ELF-1 (cell line): ENCODE measurements at regions not wholly inside any gene's neighbourhood (a gene's known extent, or its start where the extent isn't known, plus 50 kb on each side); places are given as distances from the start of the nearest gene placed in this dataset.
A peak's percentile ranks its signal among the peaks of the same experiment; 100 is the strongest.
"Not testable (repeated sequence)": the region's sequence is repeated elsewhere in the genome, so short reads cannot be mapped to it uniquely, and the experiment has no call there.

Experiments
- DNase-seq: peaks from one replicate; pipeline ENCODE4 v3.0.0-alpha.2; 2016; ENCODE audit warnings: low read depth, low spot score

GRCh38 chr20:54848984-54849538 is 373.7 kb downstream of the DOK5 start:
- no peak for DNase-seq

- DNase-seq: no peak
These were observed 372.9 kb downstream of the DOK5 start for GRCh38 chr20:54848262-54848661.

DNA sequence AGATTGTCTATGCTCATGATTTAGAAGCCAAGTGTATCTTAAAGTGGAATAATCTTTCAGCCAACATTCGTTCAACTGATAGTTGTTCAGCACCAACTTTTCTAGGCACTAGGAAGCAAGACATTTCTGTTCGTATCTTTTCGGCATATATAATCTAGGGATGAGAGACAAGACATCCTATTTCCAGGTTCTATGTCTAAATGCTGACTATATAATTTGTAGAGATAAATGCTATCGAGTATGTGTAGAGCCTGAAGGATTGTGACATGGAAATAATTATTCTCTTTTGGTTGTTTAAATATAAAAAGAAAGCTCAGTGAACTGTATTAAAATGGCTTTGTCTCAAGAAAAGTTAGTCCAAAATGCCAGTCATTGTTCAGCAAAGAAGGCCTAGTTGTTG is 371.6 kb downstream of the DOK5 start:
- DNase-seq: no peak

GRCh38 chr20:54844346-54844745 is 369.0 kb downstream of the DOK5 start:
- no peak for DNase-seq

GRCh38 chr20:54843865-54844264 is 368.5 kb downstream of the DOK5 start:
- DNase-seq: no peak

- DNase-seq: no peak
These were observed 368.0 kb downstream of the DOK5 start for GRCh38 chr20:54843431-54843830.

- DNase-seq: no peak
These were observed 363.8 kb downstream of the DOK5 start for GRCh38 chr20:54839224-54839623.

DNA sequence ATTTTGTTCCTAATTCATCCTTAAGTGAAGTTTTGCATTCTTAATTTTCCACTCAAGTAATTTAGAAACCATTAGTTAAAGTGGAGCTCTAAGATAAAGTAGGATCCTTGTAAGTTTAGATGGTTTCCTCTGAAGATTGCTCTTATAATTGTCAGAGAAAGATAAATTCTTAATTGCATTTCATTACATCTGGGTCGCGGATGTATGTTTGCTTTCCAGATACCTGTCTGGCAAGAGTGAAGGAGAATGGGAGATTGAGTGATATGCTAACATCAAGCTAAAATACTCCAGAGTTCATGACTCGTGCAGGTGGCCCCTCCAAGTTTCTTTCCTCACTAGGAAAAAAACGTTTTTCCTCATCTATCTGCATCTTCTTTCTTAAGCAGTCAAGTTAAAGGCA is 361.8 kb downstream of the DOK5 start:
- DNase-seq: no peak

- DNase-seq: no peak
These were observed 347.0 kb downstream of the DOK5 start for GRCh38 chr20:54822386-54822785.

DNA sequence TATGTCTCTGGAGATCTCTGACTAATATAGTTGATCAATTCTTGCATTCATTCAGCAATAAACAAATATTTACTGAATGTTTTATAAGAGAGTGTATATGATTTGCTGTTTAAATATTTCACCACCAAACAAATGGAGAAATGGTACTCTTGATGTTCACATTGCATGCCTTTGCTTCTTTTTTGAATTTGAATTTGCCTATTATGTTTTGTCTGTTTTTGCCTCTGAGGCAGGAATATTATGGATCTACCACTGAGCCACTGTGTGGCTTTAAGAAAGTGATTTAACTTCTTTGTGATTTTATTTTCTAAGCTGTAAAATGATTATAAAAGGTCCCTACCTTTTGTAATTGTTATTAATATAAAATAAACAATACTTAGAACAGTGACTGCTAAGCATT is 345.0 kb downstream of the DOK5 start:
- no peak for DNase-seq

DNA sequence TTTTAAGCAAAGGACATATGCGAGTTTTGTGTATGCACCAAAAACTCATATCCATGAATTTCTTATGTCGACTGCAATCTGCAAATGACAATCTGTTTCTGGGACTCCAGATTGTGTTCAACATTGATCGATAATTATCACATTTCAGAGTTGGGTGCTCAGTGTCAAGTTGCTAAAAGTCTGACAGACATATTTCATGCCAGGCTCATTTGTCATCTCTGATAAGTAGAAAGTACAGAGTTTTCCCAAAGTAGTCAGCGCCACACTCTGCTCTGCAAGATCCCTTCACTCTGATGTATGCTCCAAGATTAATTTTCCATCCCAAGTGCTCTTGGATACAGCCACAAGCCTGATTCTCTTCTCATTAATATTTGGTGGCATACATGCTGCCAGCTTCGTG is 331.1 kb downstream of the DOK5 start:
- no peak for DNase-seq

- DNase-seq: no peak
These were observed 319.5 kb downstream of the DOK5 start for GRCh38 chr20:54794874-54795273.

- peak; percentile 8 for DNase-seq
These were observed 318.7 kb downstream of the DOK5 start for GRCh38 chr20:54794110-54794509.

GRCh38 chr20:54793291-54793992 is 318.0 kb downstream of the DOK5 start:
- DNase-seq: no peak

DNA sequence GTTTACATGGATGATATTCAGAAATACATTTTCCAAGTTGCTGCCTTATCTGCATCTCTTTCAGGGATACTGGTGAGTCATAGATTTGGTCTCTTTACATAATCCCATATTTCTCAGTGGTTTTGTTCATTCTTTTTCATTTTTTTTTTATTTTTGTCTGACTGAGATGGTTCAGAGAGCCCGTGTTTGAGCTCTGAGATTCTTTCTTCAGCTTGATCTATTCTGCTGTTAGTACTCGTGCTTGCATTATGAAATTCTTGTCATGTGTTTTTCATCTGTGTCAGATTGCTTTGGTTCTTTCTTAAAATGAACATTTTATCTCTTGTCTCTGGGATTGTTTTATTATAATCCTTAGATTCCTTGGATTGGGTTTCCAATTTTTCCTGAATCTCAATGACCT is 317.3 kb downstream of the DOK5 start:
- DNase-seq: no peak

DNA sequence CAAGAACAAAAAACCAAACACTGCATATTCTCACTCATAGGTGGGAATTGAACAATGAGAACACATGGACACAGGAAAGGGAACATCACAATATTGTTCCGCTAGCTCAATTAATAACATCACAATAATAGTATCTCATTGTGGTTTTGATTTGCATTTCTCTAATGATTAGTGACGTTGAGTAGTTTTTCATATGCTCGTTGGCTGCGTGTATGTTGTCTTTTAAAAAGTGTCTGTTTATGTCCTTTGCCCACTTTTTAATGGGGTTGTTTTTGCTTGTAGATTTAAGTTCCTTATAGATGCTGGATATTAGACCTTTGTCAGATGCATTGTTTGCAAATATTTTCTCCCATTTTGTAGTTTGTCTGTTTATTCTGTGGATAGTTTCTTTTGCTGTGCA is 312.9 kb downstream of the DOK5 start:
- DNase-seq: not testable (repeated sequence)

DNA sequence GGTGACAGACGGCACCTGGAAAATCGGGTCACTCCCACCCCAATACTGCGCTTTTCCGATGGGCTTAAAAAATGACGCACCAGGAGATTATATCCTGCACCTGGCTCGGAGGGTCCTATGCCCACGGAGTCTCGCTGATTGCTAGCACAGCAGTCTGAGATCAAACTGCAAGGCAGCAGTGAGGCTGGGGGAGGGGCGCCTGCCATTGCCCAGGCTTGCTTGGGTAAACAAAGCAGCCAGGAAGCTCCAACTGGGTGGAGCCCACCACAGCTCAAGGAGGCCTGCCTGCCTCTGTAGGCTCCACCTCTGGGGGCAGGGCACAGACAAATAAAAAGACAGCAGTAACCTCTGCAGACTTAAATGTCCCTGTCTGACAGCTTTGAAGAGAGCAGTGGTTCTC is 307.4 kb downstream of the DOK5 start:
- not testable (repeated sequence) for DNase-seq

DNA sequence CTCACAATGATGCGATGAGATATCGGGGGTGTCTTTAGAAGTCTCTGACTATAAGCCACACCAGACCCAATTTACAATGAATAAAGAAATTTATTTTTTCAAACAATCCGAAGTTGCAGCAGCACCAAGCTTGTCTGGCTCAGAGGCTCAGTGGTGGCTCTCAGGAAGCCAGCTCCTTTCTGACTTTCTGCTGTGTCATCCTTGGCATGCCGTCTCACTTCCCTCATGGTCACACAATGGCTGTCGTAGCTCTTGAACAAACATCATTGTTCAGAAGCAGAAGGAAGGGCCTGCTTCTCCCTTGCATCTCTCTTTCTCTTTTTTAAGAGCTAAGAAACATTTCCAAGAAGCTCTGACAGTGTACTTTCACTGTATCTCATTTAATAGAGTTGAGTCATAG is 299.0 kb downstream of the DOK5 start:
- no peak for DNase-seq

- DNase-seq: no peak
These were observed 298.2 kb downstream of the DOK5 start for GRCh38 chr20:54773643-54774000.

GRCh38 chr20:54772893-54773642 is 297.7 kb downstream of the DOK5 start:
- DNase-seq: no peak

DNA sequence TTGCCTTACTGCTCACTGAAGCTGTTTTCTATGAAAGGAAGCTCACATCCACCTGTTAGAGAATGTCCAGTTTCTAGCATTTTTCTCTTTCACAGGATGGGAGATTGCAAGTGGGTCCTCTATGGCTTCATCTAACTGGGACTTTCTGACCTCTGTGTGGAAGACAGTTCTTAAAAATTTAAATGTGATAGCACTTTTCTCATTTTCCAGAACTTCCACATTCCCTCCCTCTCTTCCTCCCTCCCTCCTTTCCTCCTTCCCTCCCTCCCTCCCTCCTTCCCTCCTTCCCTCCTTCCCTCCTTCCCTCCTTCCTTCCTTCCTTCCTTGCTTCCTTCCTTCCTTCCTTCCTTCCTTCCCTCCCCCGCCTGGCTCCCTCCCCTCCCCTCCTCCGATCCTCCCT is 291.1 kb downstream of the DOK5 start:
- no peak for DNase-seq

GRCh38 chr20:54763366-54763765 is 288.0 kb downstream of the DOK5 start:
- no peak for DNase-seq

GRCh38 chr20:54759589-54759988 is 284.2 kb downstream of the DOK5 start:
- no peak for DNase-seq
